Activated naive CD4-positive, alpha-beta T cell treated with anti-CD3 and anti-CD28 coated beads, Interleukin-2, amount 10 ng/mL, durations not matched to agents 7 days and 5 days (primary cell): ENCODE measurements at regions not wholly inside any gene's neighbourhood (a gene's known extent, or its start where the extent isn't known, plus 50 kb on each side); places are given as distances from the start of the nearest gene placed in this dataset.

Experiments
- CTCF ChIA-PET: fragments of 350-600 bp; sonication (Branson Sonifier 250); formaldehyde crosslinking; loops from one replicate; lab custom pipeline; 2021; ENCODE audit warnings: antibody characterized with exemption; lab: Charles Lee
- DNase-seq: peaks from one replicate; pipeline ENCODE4 v3.0.0-alpha.2; 2020
- H3K27ac Mint-ChIP-seq: one replicate; pipeline ENCODE4 v1.8.0; 2021; ENCODE audit warnings: mild to moderate bottlenecking, moderate library complexity, mixed read lengths
- H3K27me3 Mint-ChIP-seq: one replicate; pipeline ENCODE4 v1.8.0; 2021; ENCODE audit warnings: mild to moderate bottlenecking, mixed read lengths
- H3K36me3 Mint-ChIP-seq: one replicate; pipeline ENCODE4 v1.8.0; 2021; ENCODE audit warnings: mixed read lengths
- H3K4me1 Mint-ChIP-seq: one replicate; pipeline ENCODE4 v1.8.0; 2021; ENCODE audit warnings: mixed read lengths
- H3K4me3 Mint-ChIP-seq: one replicate; pipeline ENCODE4 v1.8.0; 2021; ENCODE audit warnings: mild to moderate bottlenecking, moderate library complexity, mixed read lengths
- H3K9me3 Mint-ChIP-seq: one replicate; pipeline ENCODE4 v1.8.0; 2021; ENCODE audit warnings: mixed read lengths

DNA sequence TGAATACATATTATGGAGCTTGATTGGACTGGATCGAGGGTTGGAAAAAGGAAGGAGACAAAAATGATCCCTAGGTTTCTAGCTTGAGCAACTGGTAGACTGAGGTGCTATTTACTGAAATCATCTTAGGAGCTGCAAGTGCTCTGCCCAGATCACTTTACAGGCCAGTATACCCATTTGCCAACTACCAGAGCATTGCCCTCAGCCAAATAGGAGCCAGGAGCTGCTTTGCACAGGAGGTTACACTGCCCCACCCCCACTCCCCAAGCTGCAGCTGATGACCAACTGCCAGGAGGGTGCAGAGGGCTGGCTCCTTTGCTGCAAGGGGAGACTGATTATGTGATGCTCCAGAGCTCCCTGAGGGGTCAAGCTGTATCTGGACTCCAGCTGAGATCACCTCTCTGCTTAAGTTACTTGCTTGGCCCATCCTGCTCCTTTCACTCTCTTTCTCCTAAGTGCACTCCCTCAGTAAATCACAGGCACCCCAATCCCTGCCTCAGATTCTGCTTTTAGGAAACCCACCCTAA is 275.4 kb downstream of the ZEB1 start:
- DNase-seq, result no peak
- Mint-ChIP-seq H3K27me3 (peaks cover 19% of the 10 kb centered on the region), H3K9me3 (peaks cover 10% of the 10 kb centered on the region), H3K4me1 (no peaks in the 10 kb centered on the region), H3K27ac (no peak overlapping the region), H3K4me3 (no peak overlapping the region), H3K36me3 (no peaks in the 10 kb centered on the region)
- CTCF ChIA-PET, result no interaction called here

- DNase-seq, result no peak
- no peak overlapping the region for H3K4me3 Mint-ChIP-seq
- peaks cover 10% of the 10 kb centered on the region for H3K9me3 Mint-ChIP-seq
- CTCF ChIA-PET, result no interaction called here
- no peaks in the 10 kb centered on the region for H3K4me1 Mint-ChIP-seq
- peaks cover 24% of the 10 kb centered on the region for H3K27me3 Mint-ChIP-seq
- no peak overlapping the region for H3K27ac Mint-ChIP-seq
- no peaks in the 10 kb centered on the region for H3K36me3 Mint-ChIP-seq
Observed at GRCh38 chr10:31593124-31593523, 274.1 kb downstream of the ZEB1 start.

DNA sequence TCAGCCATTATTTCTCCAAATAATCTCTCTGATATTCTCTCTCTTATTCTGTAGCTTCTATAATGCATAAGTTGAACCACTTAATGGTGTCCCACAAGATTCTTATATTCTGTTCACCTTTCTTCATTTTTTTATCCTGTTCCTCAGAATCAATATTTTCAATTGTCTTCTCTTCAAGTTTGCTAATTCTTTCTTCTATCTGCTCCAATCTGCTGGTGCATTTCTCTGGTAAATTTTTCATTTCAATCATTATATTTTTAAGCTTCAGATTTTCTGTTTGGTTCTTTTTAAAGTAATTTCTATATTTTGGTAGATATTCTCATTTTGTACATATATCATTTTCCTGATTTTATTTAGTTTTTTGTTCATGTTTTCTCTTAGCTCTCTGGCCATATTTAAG is 272.6 kb downstream of the ZEB1 start:
- no peak overlapping the region for H3K27ac Mint-ChIP-seq
- H3K27me3 Mint-ChIP-seq, result peaks cover 36% of the 10 kb centered on the region
- no peak for DNase-seq
- H3K4me3 Mint-ChIP-seq, result no peak overlapping the region
- H3K4me1 Mint-ChIP-seq, result peaks cover 5% of the 10 kb centered on the region
- no peaks in the 10 kb centered on the region for H3K36me3 Mint-ChIP-seq
- CTCF ChIA-PET, result no interaction called here
- H3K9me3 Mint-ChIP-seq, result peaks cover 10% of the 10 kb centered on the region

DNA sequence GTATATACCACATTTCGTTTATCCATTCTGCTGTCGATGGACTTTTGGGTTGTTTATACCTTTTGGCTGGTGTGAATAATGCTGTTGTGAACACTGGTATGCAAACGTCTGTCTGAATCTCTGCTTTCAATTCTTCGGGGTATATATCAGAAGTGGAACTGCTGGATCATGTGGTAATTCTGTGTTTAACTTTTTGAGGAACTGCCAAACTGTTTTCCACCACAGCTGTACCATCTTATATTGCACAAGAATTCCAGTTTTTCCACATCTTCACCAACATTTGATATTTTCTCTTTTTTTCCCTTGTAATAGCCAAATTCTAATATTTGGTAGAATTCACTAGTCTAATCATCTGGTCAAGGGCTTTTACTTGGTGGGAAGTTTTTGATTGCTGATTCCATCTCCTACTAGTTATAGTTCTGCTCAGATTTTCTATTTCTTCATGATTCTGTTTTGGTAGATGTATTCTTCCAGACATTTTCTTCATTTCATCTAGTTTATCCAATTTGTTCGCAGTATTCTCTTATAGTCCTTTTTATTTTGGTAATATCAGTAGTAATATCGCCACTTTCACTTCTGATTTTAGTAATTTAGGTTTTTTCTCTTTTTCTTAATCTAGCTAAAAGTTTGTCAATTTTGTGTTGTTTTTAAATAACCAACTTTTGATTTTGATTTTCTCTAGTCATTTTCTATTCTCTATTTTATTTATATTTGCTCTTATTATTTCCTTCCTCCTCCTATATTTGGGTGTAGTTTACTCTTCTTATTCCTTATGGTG is 271.2 kb downstream of the ZEB1 start:
- Mint-ChIP-seq H3K27me3 (peaks cover 38% of the 10 kb centered on the region), H3K4me1 (peaks cover 5% of the 10 kb centered on the region), H3K36me3 (no peaks in the 10 kb centered on the region), H3K4me3 (no peak overlapping the region), H3K27ac (no peak overlapping the region), H3K9me3 (peaks cover 10% of the 10 kb centered on the region)
- DNase-seq, result no peak
- CTCF ChIA-PET, result no interaction called here

GRCh38 chr10:31587691-31588090 is 268.7 kb downstream of the ZEB1 start:
- peaks cover 10% of the 10 kb centered on the region for H3K9me3 Mint-ChIP-seq
- peaks cover 37% of the 10 kb centered on the region for H3K27me3 Mint-ChIP-seq
- H3K4me1 Mint-ChIP-seq, result peaks cover 7% of the 10 kb centered on the region
- no peak overlapping the region for H3K27ac Mint-ChIP-seq
- no peak overlapping the region for H3K4me3 Mint-ChIP-seq
- DNase-seq, result no peak
- CTCF ChIA-PET, result no interaction called here
- no peaks in the 10 kb centered on the region for H3K36me3 Mint-ChIP-seq

GRCh38 chr10:31586723-31587638 is 268.0 kb downstream of the ZEB1 start:
- peaks cover 30% of the 10 kb centered on the region for H3K27me3 Mint-ChIP-seq
- H3K9me3 Mint-ChIP-seq, result peaks cover 6% of the 10 kb centered on the region
- H3K4me1 Mint-ChIP-seq, result peaks cover 7% of the 10 kb centered on the region
- H3K27ac Mint-ChIP-seq, result no peak overlapping the region
- DNase-seq, result no peak
- H3K36me3 Mint-ChIP-seq, result no peaks in the 10 kb centered on the region
- CTCF ChIA-PET, result no interaction called here
- peak overlapping the region; percentile 26 for H3K4me3 Mint-ChIP-seq

GRCh38 chr10:31584876-31585275 is 265.9 kb downstream of the ZEB1 start:
- CTCF ChIA-PET, result no interaction called here
- Mint-ChIP-seq H3K36me3 (no peaks in the 10 kb centered on the region), H3K27ac (no peak overlapping the region), H3K9me3 (no peaks in the 10 kb centered on the region), H3K4me3 (no peak overlapping the region), H3K4me1 (peaks cover 7% of the 10 kb centered on the region), H3K27me3 (peaks cover 30% of the 10 kb centered on the region)
- no peak for DNase-seq

DNA sequence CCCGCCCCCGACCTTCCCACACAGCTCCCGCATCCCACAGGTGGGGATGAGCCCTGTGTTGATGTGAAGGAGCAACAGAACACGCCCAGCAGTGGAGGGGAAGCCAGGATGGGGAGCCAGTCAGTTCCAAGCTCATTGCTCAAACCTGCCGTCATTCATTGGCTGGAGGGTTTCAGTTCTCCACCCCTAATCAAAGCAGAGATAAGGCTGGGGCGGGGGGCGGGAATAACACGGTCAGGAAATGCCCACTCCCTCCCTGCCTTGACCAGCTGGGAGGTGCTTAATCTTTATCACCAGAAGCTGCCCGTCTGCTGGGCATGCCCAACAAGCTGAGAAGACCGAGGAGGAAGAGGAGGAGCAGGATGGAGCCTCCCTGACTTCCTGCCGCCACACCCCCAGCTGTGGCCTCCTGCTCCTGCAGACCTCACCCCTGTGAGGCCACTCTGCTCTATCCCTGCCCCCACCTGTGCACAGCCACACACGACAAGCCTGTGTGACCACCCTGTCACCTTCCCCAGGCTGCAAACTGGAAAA is 265.1 kb downstream of the ZEB1 start:
- Mint-ChIP-seq H3K36me3 (no peaks in the 10 kb centered on the region), H3K4me3 (no peak overlapping the region), H3K4me1 (peaks cover 7% of the 10 kb centered on the region), H3K9me3 (no peaks in the 10 kb centered on the region), H3K27ac (no peak overlapping the region), H3K27me3 (peaks cover 26% of the 10 kb centered on the region)
- CTCF ChIA-PET, result no interaction called here
- no peak for DNase-seq

DNA sequence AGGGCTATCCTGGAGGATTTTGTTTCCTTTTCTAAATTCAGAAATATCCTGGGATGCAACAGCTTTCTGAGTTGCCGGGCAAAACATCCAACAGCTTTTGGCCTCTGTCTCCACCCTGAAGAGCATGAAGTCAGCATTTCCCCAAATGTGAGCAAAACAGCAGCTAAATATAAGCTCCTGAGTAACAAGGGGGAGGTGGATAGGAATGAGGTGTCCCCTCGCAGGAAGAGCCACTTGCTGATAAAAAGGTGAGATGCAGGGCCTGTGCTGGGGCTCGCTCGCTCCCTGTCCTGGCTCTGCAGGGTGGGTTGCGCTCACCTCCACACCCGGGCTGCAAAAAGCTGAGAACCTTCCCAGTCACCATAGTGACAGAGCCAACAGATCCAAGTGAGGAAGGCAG is 264.3 kb downstream of the ZEB1 start:
- H3K27me3 Mint-ChIP-seq, result peaks cover 21% of the 10 kb centered on the region
- CTCF ChIA-PET, result no interaction called here
- no peak for DNase-seq
- H3K4me1 Mint-ChIP-seq, result peaks cover 7% of the 10 kb centered on the region
- no peak overlapping the region for H3K27ac Mint-ChIP-seq
- peaks cover 2% of the 10 kb centered on the region for H3K9me3 Mint-ChIP-seq
- H3K36me3 Mint-ChIP-seq, result no peaks in the 10 kb centered on the region
- H3K4me3 Mint-ChIP-seq, result no peak overlapping the region

DNA sequence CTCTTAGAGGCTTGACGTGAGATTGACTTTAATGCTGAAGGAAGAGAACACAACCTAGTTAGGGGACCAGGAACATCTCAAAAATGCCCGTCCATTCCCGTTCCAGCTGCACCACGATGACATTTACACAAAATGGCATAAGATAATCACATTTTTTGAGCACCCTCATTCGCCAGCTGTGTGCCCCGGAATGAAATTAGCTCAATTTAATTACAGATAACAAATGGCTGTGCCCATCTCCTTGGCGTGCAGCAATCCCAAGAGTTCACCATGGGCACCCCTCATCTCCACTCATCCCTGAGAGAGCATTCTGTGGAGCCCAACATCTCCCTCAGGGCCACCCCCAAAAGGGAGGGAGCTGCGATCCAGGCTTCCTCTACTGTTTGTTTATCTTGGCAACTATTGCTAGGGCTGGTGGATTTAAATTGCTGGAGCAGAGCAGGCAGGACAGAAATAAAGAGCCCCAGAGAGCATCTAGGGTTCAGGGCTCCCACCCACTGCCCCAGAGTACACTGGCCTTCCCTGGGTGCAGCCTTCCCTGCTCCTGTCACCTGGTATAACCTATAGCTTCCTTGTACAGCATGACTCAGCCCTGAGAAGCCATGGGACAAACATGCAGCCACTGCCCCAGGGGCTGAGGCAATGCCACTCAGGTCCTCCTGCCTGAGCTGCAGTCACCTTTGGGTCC is 263.5 kb downstream of the ZEB1 start:
- DNase-seq, result no peak
- Mint-ChIP-seq H3K9me3 (peaks cover 2% of the 10 kb centered on the region), H3K36me3 (no peaks in the 10 kb centered on the region), H3K27me3 (peaks cover 13% of the 10 kb centered on the region), H3K4me1 (peaks cover 7% of the 10 kb centered on the region), H3K4me3 (no peak overlapping the region), H3K27ac (no peak overlapping the region)
- CTCF ChIA-PET, result no interaction called here

DNA sequence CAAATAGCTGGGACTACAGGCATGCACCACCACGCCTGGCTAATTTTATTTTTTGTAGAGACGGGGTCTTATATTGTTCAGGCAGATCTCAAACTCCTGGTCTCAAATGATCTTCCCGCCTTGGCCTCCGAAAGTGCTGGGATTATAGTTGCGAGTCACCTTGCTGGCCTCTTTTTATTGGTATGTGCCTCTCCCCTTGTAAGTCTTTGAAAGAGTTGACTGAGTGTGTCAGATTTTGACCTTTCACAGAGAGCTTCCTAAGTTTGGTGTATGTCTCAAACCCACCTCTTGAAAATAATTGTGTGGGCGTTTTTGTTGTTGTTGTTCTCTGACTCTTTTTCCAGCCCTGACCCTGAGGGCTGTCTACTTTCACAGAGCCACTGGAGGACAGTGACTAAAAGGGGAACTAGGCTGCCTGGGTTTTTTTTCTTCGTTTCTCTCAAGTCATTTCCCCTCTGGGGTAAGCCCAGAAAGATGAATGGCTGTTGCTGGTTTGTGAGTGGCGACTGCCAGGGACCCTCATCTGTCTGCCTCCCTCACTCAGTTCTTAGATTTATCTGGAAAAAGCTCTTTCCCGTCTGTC is 262.8 kb downstream of the ZEB1 start:
- Mint-ChIP-seq H3K27ac (no peak overlapping the region), H3K4me1 (peaks cover 4% of the 10 kb centered on the region), H3K9me3 (peaks cover 2% of the 10 kb centered on the region), H3K4me3 (no peak overlapping the region), H3K27me3 (peaks cover 9% of the 10 kb centered on the region), H3K36me3 (no peaks in the 10 kb centered on the region)
- no peak for DNase-seq
- CTCF ChIA-PET, result interaction anchor here (0.6 kb wide), 1 partner anchor 227 kb away, joined by 3 read pairs; no protein-coding TSS in a partner anchor

GRCh38 chr10:31580646-31581045 is 261.6 kb downstream of the ZEB1 start:
- Mint-ChIP-seq H3K27me3 (peaks cover 5% of the 10 kb centered on the region), H3K4me1 (peaks cover 2% of the 10 kb centered on the region), H3K4me3 (no peak overlapping the region), H3K27ac (no peak overlapping the region), H3K36me3 (no peaks in the 10 kb centered on the region), H3K9me3 (peaks cover 2% of the 10 kb centered on the region)
- DNase-seq, result no peak
- CTCF ChIA-PET, result interaction anchor here (0.6 to 1.4 kb wide), 2 partner anchors 9 to 340 kb away, joined by 3 read pairs; no protein-coding TSS in a partner anchor
